GM23338 (cell line): ENCODE measurements at regions not wholly inside any gene's neighbourhood (a gene's known extent, or its start where the extent isn't known, plus 50 kb on each side); places are given as distances from the start of the nearest gene placed in this dataset.

Experiments used
- EZH2 ChIP-seq: fragments of 200-600 bp; sonication (generic); IDR thresholded peaks from one replicate; pipeline ENCODE4 v1.8.0; 2017; ENCODE audit warnings: antibody characterized with exemption, mild to moderate bottlenecking, low read depth; ENCODE audit not compliant: unreplicated experiment
- JUNB ChIP-seq: IDR thresholded peaks from one replicate; pipeline ENCODE4 v1.6.1; 2016; ENCODE audit warnings: antibody characterized with exemption; ENCODE audit not compliant: unreplicated experiment
- POLR2AphosphoS5 ChIP-seq: IDR thresholded peaks from 2 replicates; pipeline ENCODE4 v1.6.1; 2016; ENCODE audit warnings: antibody characterized with exemption, low read depth
- TF ChIP-seq, protein P1 (sequence below), 2 experiments: fragments of 200-600 bp in 1 of 2; sonication (generic) in 1 of 2; conservative IDR thresholded peaks; 2 replicates each; pipeline versions ENCODE4 v1.5.1 to v1.6.1; 2016 to 2017; ENCODE audit warnings: antibody characterized with exemption in 2 of 2, low read depth in 2 of 2, mild to moderate bottlenecking in 2 of 2, moderate library complexity in 1 of 2
- TF ChIP-seq, protein P2 (sequence below): IDR thresholded peaks from one replicate; pipeline ENCODE4 v1.6.1; 2018; ENCODE audit warnings: antibody characterized with exemption; ENCODE audit not compliant: unreplicated experiment

DNA sequence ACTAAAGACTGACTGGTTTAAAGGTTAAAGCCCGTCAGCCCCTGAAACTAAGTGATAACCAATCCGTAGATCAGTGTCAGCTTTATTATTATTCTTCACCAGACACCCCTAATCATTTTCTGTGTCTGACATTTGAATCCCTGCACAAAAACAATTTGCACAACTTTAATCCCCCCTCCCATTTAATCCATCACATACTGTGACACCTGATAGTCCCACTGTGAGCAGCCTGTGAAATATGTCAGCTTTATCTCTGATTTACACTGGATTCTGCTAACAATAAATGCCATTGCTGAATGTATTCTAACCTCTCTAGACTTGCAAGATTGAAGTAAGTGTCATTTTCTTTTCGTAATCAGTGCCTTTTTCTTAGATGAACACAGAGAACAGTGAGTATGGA lies 2089.0 kb upstream of the RAG2 start:
- no peak for TF ChIP-seq POLR2AphosphoS5
- TF ChIP-seq, protein P1, sequence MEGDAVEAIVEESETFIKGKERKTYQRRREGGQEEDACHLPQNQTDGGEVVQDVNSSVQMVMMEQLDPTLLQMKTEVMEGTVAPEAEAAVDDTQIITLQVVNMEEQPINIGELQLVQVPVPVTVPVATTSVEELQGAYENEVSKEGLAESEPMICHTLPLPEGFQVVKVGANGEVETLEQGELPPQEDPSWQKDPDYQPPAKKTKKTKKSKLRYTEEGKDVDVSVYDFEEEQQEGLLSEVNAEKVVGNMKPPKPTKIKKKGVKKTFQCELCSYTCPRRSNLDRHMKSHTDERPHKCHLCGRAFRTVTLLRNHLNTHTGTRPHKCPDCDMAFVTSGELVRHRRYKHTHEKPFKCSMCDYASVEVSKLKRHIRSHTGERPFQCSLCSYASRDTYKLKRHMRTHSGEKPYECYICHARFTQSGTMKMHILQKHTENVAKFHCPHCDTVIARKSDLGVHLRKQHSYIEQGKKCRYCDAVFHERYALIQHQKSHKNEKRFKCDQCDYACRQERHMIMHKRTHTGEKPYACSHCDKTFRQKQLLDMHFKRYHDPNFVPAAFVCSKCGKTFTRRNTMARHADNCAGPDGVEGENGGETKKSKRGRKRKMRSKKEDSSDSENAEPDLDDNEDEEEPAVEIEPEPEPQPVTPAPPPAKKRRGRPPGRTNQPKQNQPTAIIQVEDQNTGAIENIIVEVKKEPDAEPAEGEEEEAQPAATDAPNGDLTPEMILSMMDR (conservative IDR thresholded peaks at IDR 0.05; ENCODE audit: low read depth in 2 of 2), result no peak
- TF ChIP-seq EZH2, result no peak
- TF ChIP-seq JUNB, result no peak
- TF ChIP-seq, protein P2, sequence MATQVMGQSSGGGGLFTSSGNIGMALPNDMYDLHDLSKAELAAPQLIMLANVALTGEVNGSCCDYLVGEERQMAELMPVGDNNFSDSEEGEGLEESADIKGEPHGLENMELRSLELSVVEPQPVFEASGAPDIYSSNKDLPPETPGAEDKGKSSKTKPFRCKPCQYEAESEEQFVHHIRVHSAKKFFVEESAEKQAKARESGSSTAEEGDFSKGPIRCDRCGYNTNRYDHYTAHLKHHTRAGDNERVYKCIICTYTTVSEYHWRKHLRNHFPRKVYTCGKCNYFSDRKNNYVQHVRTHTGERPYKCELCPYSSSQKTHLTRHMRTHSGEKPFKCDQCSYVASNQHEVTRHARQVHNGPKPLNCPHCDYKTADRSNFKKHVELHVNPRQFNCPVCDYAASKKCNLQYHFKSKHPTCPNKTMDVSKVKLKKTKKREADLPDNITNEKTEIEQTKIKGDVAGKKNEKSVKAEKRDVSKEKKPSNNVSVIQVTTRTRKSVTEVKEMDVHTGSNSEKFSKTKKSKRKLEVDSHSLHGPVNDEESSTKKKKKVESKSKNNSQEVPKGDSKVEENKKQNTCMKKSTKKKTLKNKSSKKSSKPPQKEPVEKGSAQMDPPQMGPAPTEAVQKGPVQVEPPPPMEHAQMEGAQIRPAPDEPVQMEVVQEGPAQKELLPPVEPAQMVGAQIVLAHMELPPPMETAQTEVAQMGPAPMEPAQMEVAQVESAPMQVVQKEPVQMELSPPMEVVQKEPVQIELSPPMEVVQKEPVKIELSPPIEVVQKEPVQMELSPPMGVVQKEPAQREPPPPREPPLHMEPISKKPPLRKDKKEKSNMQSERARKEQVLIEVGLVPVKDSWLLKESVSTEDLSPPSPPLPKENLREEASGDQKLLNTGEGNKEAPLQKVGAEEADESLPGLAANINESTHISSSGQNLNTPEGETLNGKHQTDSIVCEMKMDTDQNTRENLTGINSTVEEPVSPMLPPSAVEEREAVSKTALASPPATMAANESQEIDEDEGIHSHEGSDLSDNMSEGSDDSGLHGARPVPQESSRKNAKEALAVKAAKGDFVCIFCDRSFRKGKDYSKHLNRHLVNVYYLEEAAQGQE, result no peak
